HEK293T (cell line): ENCODE measurements at regions not wholly inside any gene's neighbourhood (a gene's known extent, or its start where the extent isn't known, plus 50 kb on each side); places are given as distances from the start of the nearest gene placed in this dataset.
A peak's percentile ranks its signal among the peaks of the same experiment; 100 is the strongest.

Experiments used
- CTCF ChIA-PET: fragments of 350-600 bp; formaldehyde crosslinking; extraction: SDS; loops from one replicate; lab custom pipeline; 2021; ENCODE audit warnings: antibody characterized with exemption, inconsistent platforms; lab: Yijun Ruan, JAX
- POLR2A ChIA-PET: fragments of 350-600 bp; formaldehyde crosslinking; extraction: SDS; loops from one replicate; lab custom pipeline; 2020; ENCODE audit warnings: antibody characterized with exemption, inconsistent platforms; lab: Yijun Ruan, JAX
- DNase-seq: peaks from one replicate; pipeline ENCODE4 v3.0.0; 2012; ENCODE audit warnings: mixed read lengths; ENCODE audit errors: extremely low spot score
- ARNT ChIP-seq: fragments of 450-650 bp; IDR thresholded peaks from 2 replicates; pipeline ENCODE4 v1.6.1; 2017; ENCODE audit warnings: mild to moderate bottlenecking
- BHLHE40 ChIP-seq: fragments of 450-650 bp; IDR thresholded peaks from 2 replicates; pipeline ENCODE4 v1.6.1; 2016; ENCODE audit warnings: mild to moderate bottlenecking, moderate library complexity, borderline replicate concordance
- CTBP1 ChIP-seq: fragments of 450-650 bp; IDR thresholded peaks from 2 replicates; pipeline ENCODE4 v1.6.1; 2016; ENCODE audit warnings: borderline replicate concordance
- ELF4 ChIP-seq: fragments of 450-650 bp; IDR thresholded peaks from 2 replicates; pipeline ENCODE4 v1.6.1; 2017; ENCODE audit warnings: antibody characterized with exemption
- FOXA1 ChIP-seq: fragments of 450-650 bp; IDR thresholded peaks from 2 replicates; pipeline ENCODE4 v1.6.1; 2016; ENCODE audit warnings: mild to moderate bottlenecking
- FOXK2 ChIP-seq: fragments of 450-650 bp; IDR thresholded peaks from 2 replicates; pipeline ENCODE4 v1.6.1; 2016; ENCODE audit warnings: mild to moderate bottlenecking
- FOXM1 ChIP-seq: fragments of 450-650 bp; IDR thresholded peaks from 2 replicates; pipeline ENCODE4 v1.6.1; 2017; ENCODE audit warnings: mild to moderate bottlenecking, borderline replicate concordance
- HDGF ChIP-seq: fragments of 450-650 bp; IDR thresholded peaks from 2 replicates; pipeline ENCODE4 v1.6.1; 2017; ENCODE audit warnings: antibody characterized with exemption, borderline replicate concordance
- L3MBTL2 ChIP-seq: fragments of 450-650 bp; conservative IDR thresholded peaks from 2 replicates; pipeline ENCODE4 v1.6.1; 2016; ENCODE audit warnings: mild to moderate bottlenecking
- LEF1 ChIP-seq: fragments of 450-650 bp; IDR thresholded peaks from 2 replicates; pipeline ENCODE4 v1.6.1; 2017; ENCODE audit warnings: mild to moderate bottlenecking, borderline replicate concordance
- NFRKB ChIP-seq: fragments of 450-650 bp; IDR thresholded peaks from 2 replicates; pipeline ENCODE4 v1.6.1; 2016; ENCODE audit warnings: mild to moderate bottlenecking, moderate library complexity
- SP1 ChIP-seq: fragments of 450-650 bp; IDR thresholded peaks from 2 replicates; pipeline ENCODE4 v1.6.1; 2017
- SUZ12 ChIP-seq: fragments of 450-650 bp; IDR thresholded peaks from 2 replicates; pipeline ENCODE4 v1.6.1; 2016; ENCODE audit warnings: mild to moderate bottlenecking
- TARDBP ChIP-seq: fragments of 450-650 bp; IDR thresholded peaks from 2 replicates; pipeline ENCODE4 v1.6.1; 2016
- ZNF384 ChIP-seq: fragments of 450-650 bp; IDR thresholded peaks from 2 replicates; pipeline ENCODE4 v1.6.1; 2016
- TF ChIP-seq, protein P1 (sequence below): fragments of 450-650 bp; IDR thresholded peaks from 2 replicates; pipeline ENCODE4 v1.6.1; 2016

DNA sequence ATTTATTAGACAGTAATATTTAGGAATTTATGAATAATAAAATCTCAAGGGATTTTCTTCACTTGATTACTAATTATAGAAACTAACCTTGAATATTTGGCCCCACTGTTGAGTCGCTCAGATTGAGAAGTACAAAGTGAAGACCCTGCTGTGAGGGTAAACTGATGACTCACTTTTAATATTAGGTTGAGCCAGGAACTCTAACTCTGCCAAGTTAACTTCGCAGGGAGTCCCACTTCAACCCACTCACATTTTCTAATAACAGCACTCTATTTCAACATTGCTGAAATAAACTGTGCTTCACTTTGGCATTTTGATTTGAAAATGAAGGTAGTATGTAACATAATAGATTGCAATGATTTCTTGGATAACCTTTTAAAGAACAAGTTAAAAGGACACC lies 200.7 kb downstream of the POLR1F start:
- ChIA-PET CTCF (no interaction called here), POLR2A (no interaction called here)
- TF ChIP-seq FOXA1 (peak; percentile 50; the same call in 1 of the 2 replicates), BHLHE40 (no peak), ZNF384 (no peak), L3MBTL2 (no peak), SP1 (no peak), NFRKB (no peak), ARNT (no peak)
- no peak for DNase-seq

DNA sequence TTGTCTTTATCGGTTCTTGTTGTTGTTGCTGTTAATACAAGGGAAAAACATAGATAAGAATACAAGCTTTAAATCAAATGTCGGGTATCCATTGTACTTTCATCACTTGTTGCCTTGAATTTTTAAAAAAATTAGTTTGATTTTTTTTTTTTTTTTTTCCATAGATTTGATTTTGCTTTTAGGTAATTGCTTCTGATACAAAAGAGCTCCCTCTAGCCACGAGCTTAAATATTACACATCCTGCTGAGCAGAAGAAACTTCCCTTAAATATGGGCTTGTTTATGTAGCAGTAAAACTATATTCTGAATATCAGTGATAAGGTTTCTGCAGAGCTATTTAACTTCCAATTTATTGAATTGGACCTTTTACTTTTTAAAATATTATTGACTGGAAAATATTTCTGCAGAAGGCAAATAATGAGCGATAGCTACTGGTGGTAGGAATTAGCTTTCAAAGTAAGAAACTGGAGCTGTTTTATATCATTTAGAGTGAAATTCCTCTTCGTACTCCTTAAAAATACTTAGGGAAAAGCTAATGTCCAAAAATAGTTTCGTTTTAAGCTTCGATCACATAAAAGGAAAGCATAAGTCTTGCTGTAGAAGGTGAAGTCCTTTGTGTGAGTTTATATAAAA lies 216.9 kb downstream of the POLR1F start:
- DNase-seq: peak; percentile 11

DNA sequence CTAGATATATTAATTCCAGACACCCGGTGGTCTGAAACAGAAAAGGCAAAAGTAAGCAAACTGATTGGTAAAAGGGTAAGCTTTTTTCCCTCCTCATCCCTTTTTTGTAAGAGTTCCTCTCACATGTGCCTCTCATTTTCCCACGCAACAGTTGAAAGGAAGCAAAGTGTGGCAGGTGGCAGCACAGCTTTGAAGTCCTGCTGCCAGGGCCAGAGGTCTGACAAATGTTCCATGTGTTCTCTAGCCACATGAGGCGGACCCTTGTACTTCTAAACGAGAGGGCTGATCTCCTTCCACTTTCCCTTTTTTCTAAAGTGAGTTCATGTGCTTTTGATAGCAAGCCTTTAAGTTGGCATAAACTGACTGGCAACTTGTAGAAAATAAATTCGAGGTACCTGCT lies 217.5 kb downstream of the POLR1F start:
- ChIA-PET CTCF (interaction anchor here (0.6 to 1.1 kb wide), 5 partner anchors 12 to 927 kb away, joined by 3 to 5 read pairs (median 4); no protein-coding TSS in a partner anchor), POLR2A (no interaction called here)
- no peak for TF ChIP-seq ELF4
- no peak for TF ChIP-seq TARDBP
- no peak for TF ChIP-seq SP1
- TF ChIP-seq NFRKB: no peak
- no peak for TF ChIP-seq SUZ12
- TF ChIP-seq, protein P1, sequence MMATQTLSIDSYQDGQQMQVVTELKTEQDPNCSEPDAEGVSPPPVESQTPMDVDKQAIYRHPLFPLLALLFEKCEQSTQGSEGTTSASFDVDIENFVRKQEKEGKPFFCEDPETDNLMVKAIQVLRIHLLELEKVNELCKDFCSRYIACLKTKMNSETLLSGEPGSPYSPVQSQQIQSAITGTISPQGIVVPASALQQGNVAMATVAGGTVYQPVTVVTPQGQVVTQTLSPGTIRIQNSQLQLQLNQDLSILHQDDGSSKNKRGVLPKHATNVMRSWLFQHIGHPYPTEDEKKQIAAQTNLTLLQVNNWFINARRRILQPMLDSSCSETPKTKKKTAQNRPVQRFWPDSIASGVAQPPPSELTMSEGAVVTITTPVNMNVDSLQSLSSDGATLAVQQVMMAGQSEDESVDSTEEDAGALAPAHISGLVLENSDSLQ: no peak
- TF ChIP-seq FOXM1: no peak
- no peak for TF ChIP-seq HDGF
- no peak for TF ChIP-seq ZNF384
- no peak for TF ChIP-seq BHLHE40
- no peak for DNase-seq

More for the DNA sequence above, 216.9 kb downstream of the POLR1F start:
- ChIA-PET POLR2A (no interaction called here), CTCF (interaction anchor here (0.6 to 1.1 kb wide), 5 partner anchors 37 to 1168 kb away, joined by 3 to 8 read pairs (median 4); no protein-coding TSS in a partner anchor)
- TF ChIP-seq ZNF384: peak; percentile 85
- no peak for TF ChIP-seq ELF4

DNA sequence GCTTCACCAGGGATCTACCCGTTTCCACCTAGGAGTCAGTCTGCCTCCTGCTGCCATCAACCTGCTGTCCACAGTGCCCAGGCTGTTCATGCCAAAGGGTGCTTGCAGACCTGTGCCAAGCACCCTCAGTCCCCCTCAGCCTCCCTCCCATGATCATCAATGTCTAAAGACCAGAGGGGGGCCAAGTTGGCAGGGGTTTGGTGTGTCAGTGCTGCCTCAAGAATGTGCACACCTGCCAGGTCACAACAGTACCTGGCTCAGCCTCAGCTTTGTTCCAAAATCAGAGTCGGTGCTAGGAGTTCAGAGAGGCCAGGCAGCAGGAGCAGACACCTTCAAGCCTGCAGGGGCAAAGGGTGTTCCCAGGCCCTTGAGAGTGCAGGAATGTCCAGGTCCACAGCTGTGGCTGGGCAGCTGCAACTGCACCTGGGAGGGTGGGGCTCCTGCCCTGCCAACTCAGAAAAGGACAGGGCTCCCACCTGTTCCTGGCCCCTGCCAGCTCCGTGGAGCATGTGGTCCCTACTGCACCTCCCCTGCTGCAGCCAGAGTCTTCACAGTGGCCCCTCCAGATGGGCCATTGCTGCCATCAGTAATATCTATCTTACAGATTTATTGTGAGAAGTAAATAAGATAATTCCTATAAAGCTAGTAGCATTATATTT lies 219.5 kb downstream of the POLR1F start:
- CTCF ChIA-PET: no interaction called here

DNA sequence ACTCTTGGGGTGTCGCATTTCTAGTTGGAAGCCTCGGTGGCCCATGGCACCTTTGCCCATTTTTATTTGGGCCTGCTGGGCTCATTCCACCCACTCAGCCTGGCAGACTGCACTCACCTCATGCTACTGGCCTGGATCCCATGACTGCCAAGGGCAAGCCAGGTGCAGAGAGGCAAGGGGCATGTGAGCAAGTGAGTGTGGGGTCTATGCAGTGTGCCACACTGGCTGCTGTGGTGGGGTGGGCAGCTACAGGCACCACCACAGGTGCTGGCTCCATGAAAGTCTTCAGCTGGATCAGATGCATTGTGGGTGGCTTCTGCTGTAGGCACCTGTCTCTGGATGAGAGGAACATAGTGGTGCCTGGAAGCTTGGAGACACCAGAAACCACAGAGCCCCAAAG lies 220.8 kb downstream of the POLR1F start:
- no peak for DNase-seq
- ChIA-PET POLR2A (no interaction called here), CTCF (interaction anchor here (0.5 kb wide), 1 partner anchor 64 kb away, joined by 4 read pairs; no protein-coding TSS in a partner anchor)

More for the DNA sequence above, 219.5 kb downstream of the POLR1F start:
- TF ChIP-seq HDGF (no peak), ARNT (no peak), BHLHE40 (no peak)
- POLR2A ChIA-PET: no interaction called here
- DNase-seq: no peak

DNA sequence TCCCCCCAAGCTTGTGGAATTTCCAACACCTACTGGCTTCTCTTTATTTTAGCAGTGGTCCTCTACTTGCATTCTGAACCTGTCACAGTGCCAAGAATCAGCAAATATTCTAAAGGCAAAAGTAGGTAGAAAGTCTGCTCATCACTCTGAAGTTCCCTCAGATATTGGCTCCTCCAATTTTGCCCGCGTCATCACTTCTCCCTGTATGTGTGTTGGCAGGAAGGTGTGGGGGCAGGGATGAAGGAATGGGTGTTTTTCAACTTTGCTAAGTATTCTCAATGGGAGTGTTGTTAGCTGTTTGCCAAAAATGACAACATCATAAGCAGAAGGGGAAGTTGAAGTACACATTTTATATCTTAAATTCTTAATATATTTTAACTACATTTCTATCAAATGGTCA lies 226.2 kb downstream of the POLR1F start:
- DNase-seq: no peak
- TF ChIP-seq SUZ12: no peak
- no peak for TF ChIP-seq BHLHE40
- no peak for TF ChIP-seq FOXA1
- no peak for TF ChIP-seq LEF1
- TF ChIP-seq ARNT: no peak
- no peak for TF ChIP-seq FOXK2
- TF ChIP-seq SP1: no peak
- TF ChIP-seq L3MBTL2: no peak
- TF ChIP-seq HDGF: no peak
- ChIA-PET POLR2A (no interaction called here), CTCF (no interaction called here)

More for the DNA sequence above, 220.8 kb downstream of the POLR1F start:
- TF ChIP-seq CTBP1 (no peak), ELF4 (no peak), NFRKB (no peak), FOXM1 (no peak), L3MBTL2 (no peak)

DNA sequence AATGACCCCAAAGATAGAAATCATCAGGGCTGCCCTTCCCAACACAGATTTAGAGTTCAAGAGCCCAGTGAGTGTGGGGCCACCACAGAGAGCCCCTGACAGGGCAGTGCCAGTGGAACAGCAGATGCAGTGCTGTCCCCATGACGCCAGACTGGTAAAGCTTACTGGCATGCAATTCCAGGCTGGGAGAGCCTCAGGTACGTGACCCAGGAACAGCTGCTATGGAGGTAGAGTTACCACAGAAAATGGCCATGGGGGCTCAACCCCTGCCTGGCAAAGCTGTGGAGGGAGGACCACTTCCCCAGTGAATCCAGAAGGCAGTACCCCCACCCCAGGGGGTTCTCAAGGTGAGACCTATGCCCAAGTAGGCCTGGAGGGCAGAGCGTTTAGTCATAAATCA lies 228.5 kb downstream of the POLR1F start:
- TF ChIP-seq FOXK2 (no peak), SUZ12 (no peak), L3MBTL2 (no peak)
- TF ChIP-seq, protein P1: no peak
- CTCF ChIA-PET: interaction anchor here (0.7 to 1.1 kb wide), 2 partner anchors 10 to 175 kb away, joined by 3 read pairs; no protein-coding TSS in a partner anchor

DNA sequence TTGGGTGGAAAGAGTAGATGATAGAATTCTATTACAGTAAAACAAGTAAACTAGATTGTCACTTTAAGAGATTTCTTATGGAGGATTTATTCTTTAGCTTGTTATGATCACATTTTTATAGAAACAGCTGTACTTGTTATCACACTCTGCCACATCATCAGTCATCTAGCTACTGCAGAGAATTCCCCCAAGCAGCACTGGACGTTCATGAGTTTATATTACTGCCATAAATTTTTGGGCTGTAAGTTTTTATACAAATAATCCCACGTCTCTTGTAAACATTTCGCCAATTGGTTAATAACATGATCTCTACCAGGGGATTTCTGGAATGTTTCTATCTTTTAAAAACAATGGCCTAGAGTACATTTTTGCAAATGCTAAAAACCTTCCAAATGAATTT lies 238.8 kb downstream of the POLR1F start:
- ChIA-PET POLR2A (no interaction called here), CTCF (interaction anchor here (0.8 kb wide), 1 partner anchor 10 kb away, joined by 3 read pairs; no protein-coding TSS in a partner anchor)
- DNase-seq: no peak
- TF ChIP-seq L3MBTL2: no peak
- TF ChIP-seq, protein P1: peak; percentile 21; the same call in 1 of the 2 replicates

More for the DNA sequence above, 228.5 kb downstream of the POLR1F start:
- POLR2A ChIA-PET: no interaction called here
- DNase-seq: no peak
